ENCODE measurements at regions not wholly inside any gene's neighbourhood (a gene's known extent, or its start where the extent isn't known, plus 50 kb on each side); places are given as distances from the start of the nearest gene placed in this dataset.

GRCh38 chrX:79452881-79453280 lies 85.7 kb upstream of the ITM2A start (continued):
- no peak for TF ChIP-seq ELF1 (IDR thresholded peaks at IDR 0.05; ENCODE audit: borderline replicate concordance, low read depth)

GRCh38 chrX:79444694-79445210 lies 77.6 kb upstream of the ITM2A start:
- intact Hi-C loops (cut with micrococcal nuclease): no loop called here
- Histone ChIP-seq H3K9me2 (ENCODE audit: insufficient read depth) (no peaks in the 10 kb centered on the region), H3K36me3 (ENCODE audit: control insufficient read depth in 1 of 2, insufficient read depth in 2 of 2, low read length in 2 of 2) (no peaks in the 10 kb centered on the region), H4K20me1 (ENCODE audit: insufficient read depth) (no peaks in the 10 kb centered on the region), H3K27me3 (ENCODE audit: insufficient read depth, low read length) (no peaks in the 10 kb centered on the region), H3K9me3 (ENCODE audit: control insufficient read depth in 1 of 2, insufficient read depth in 1 of 2, low read depth in 1 of 2, low read length in 2 of 2) (no peaks in the 10 kb centered on the region), H3K4me3 (replicated peaks in 1 of 2; ENCODE audit: low read depth in 1 of 2, low read length in 2 of 2) (no peak overlapping the region), H2AFZ (ENCODE audit: low read depth, low read length, poor library complexity, severe bottlenecking) (no peak overlapping the region), H3K79me2 (ENCODE audit: insufficient read depth, low read length) (no peaks in the 10 kb centered on the region), H3K9ac (ENCODE audit: low read length) (no peak overlapping the region), H3K27ac (ENCODE audit: low read depth, low read length) (no peak overlapping the region), H3K4me2 (ENCODE audit: low read length) (no peak overlapping the region), H3K4me1 (ENCODE audit: control insufficient read depth in 1 of 2, insufficient read depth in 2 of 2, low read length in 2 of 2) (no peaks in the 10 kb centered on the region)
- POLR2A ChIA-PET: no interaction called here
- RAD21 ChIA-PET (ENCODE audit: low non-redundant PET in 1 of 2, low total read pairs in 2 of 2, uncharacterized antibody in 2 of 2, unreplicated experiment in 2 of 2): no interaction called here
- no peak for ATAC-seq
- DNase-seq (ENCODE audit: low read depth, low spot score): no peak
- BruUV-seq (replicated peaks): no TSS peak
- CTCF ChIA-PET: no interaction called here
- TF ChIP-seq ELF1 (IDR thresholded peaks at IDR 0.05; ENCODE audit: borderline replicate concordance, low read depth): no peak
- no peak for TF ChIP-seq CBX3 (IDR thresholded peaks at IDR 0.05; ENCODE audit: low read depth)
- no peak for TF ChIP-seq YY1 (IDR thresholded peaks at IDR 0.05; ENCODE audit: extremely low read depth, insufficient replicate concordance, low read depth, low read length)
- no peak for TF ChIP-seq ZBTB33 (IDR thresholded peaks at IDR 0.05; ENCODE audit: extremely low read depth, insufficient replicate concordance, low read length)
- TF ChIP-seq CTCF (IDR thresholded peaks at IDR 0.05 in 2 of 3, conservative IDR thresholded peaks at IDR 0.05 in 1 of 3; ENCODE audit: borderline replicate concordance in 1 of 3, insufficient read depth in 1 of 3, low read depth in 2 of 3, low read length in 2 of 3): no peak
- no peak for TF ChIP-seq ZNF274 (IDR thresholded peaks at IDR 0.05; ENCODE audit: low read depth, low read length)
- TF ChIP-seq ZFX (IDR thresholded peaks at IDR 0.05): no peak
- TF ChIP-seq FOSL1 (IDR thresholded peaks at IDR 0.05; ENCODE audit: low read depth): no peak
- TF ChIP-seq SP1 (IDR thresholded peaks at IDR 0.05; ENCODE audit: low read depth): no peak
- no peak for TF ChIP-seq MAX (IDR thresholded peaks at IDR 0.05)
- no peak for TF ChIP-seq EZH2 (IDR thresholded peaks at IDR 0.05)
- TF ChIP-seq SRF (IDR thresholded peaks at IDR 0.05; ENCODE audit: low read depth): no peak
- TF ChIP-seq SIN3A (IDR thresholded peaks at IDR 0.05; ENCODE audit: low read depth): no peak
- TF ChIP-seq RAD21 (IDR thresholded peaks at IDR 0.05; ENCODE audit: low read depth): no peak
- TF ChIP-seq EZH2phosphoT487 (IDR thresholded peaks at IDR 0.05; ENCODE audit: borderline replicate concordance): no peak
- no peak for TF ChIP-seq TCF7L2 (IDR thresholded peaks at IDR 0.05; ENCODE audit: borderline replicate concordance, extremely low read depth, insufficient read depth, insufficient read length)
